ENCODE measurements at regions not wholly inside any gene's neighbourhood (a gene's known extent, or its start where the extent isn't known, plus 50 kb on each side); places are given as distances from the start of the nearest gene placed in this dataset.

- Histone ChIP-seq H3K79me1 (replicated peaks; ENCODE audit: low read length, poor library complexity, severe bottlenecking) (no peaks in the 10 kb centered on the region), H3K14ac (ENCODE audit: low read length in 2 of 2) (no peak overlapping the region), H2BK15ac (ENCODE audit: low read depth, poor library complexity, severe bottlenecking) (no peak overlapping the region), H3K4me1 (ENCODE audit: control insufficient read depth, insufficient read depth, low read depth, low read length) (no peaks in the 10 kb centered on the region), H2BK12ac (ENCODE audit: low read length in 2 of 2) (no peak overlapping the region), H3K27me3 (ENCODE audit: control insufficient read depth in 1 of 2, insufficient read depth in 1 of 2, low read length in 2 of 2) (no peaks in the 10 kb centered on the region), H3K4me2 (ENCODE audit: low read length, poor library complexity, severe bottlenecking) (no peak overlapping the region), H3K23ac (ENCODE audit: low read length in 2 of 2) (no peak overlapping the region), H3K9ac (ENCODE audit: low read length) (no peak overlapping the region), H4K8ac (ENCODE audit: low read length) (no peak overlapping the region), H3K4me3 (ENCODE audit: insufficient read depth in 1 of 2, low read depth in 1 of 2, low read length in 2 of 2) (no peak overlapping the region), H2AFZ (ENCODE audit: low read depth, low read length) (no peak overlapping the region), H2BK5ac (ENCODE audit: low read depth, low read length, poor library complexity, severe bottlenecking) (no peak overlapping the region), H3K18ac (ENCODE audit: low read depth in 1 of 2, low read length in 2 of 2) (no peak overlapping the region), H3K4ac (ENCODE audit: low read depth in 1 of 2, low read length in 2 of 2) (no peak overlapping the region), H2AK5ac (ENCODE audit: low read length, severe bottlenecking) (no peak overlapping the region), H3K27ac (ENCODE audit: low read length, poor library complexity, severe bottlenecking) (no peak overlapping the region), H3K9me3 (ENCODE audit: control insufficient read depth, low read length) (peaks cover 4% of the 10 kb centered on the region), H3K36me3 (ENCODE audit: control insufficient read depth in 1 of 2, insufficient read depth in 2 of 2, low read depth in 1 of 2, low read length in 2 of 2) (no peaks in the 10 kb centered on the region), H4K91ac (ENCODE audit: low read length) (no peak overlapping the region), H2BK120ac (ENCODE audit: low read depth, low read length) (no peak overlapping the region)
- no peak for DNase-seq
Observed at GRCh38 chr18:38940475-38940862, 1374.9 kb upstream of the CELF4 start.

GRCh38 chr18:38933910-38934510 lies 1368.4 kb upstream of the CELF4 start:
- no peak overlapping the region for H3K4me3 ChIP-seq (ENCODE audit: insufficient read depth in 1 of 2, low read depth in 1 of 2, low read length in 2 of 2)
- H3K23ac ChIP-seq (ENCODE audit: low read length in 2 of 2): no peak overlapping the region
- no peak overlapping the region for H2BK15ac ChIP-seq (ENCODE audit: low read depth, poor library complexity, severe bottlenecking)
- H2AK5ac ChIP-seq (ENCODE audit: low read length, severe bottlenecking): no peak overlapping the region
- H3K79me1 ChIP-seq (replicated peaks; ENCODE audit: low read length, poor library complexity, severe bottlenecking): no peaks in the 10 kb centered on the region
- H4K91ac ChIP-seq (ENCODE audit: low read length): no peak overlapping the region
- DNase-seq: no peak
- no peak overlapping the region for H2AFZ ChIP-seq (ENCODE audit: low read depth, low read length)
- H3K4me1 ChIP-seq (ENCODE audit: control insufficient read depth, insufficient read depth, low read depth, low read length): no peaks in the 10 kb centered on the region
- no peak overlapping the region for H2BK120ac ChIP-seq (ENCODE audit: low read depth, low read length)
- H3K9me3 ChIP-seq (ENCODE audit: control insufficient read depth, low read length): peaks cover 3% of the 10 kb centered on the region
- H3K14ac ChIP-seq (ENCODE audit: low read length in 2 of 2): no peak overlapping the region
- H3K27ac ChIP-seq (ENCODE audit: low read length, poor library complexity, severe bottlenecking): no peak overlapping the region
- H3K9ac ChIP-seq (ENCODE audit: low read length): no peak overlapping the region
- no peaks in the 10 kb centered on the region for H3K27me3 ChIP-seq (ENCODE audit: control insufficient read depth in 1 of 2, insufficient read depth in 1 of 2, low read length in 2 of 2)
- no peak overlapping the region for H3K4me2 ChIP-seq (ENCODE audit: low read length, poor library complexity, severe bottlenecking)
- no peak overlapping the region for H4K8ac ChIP-seq (ENCODE audit: low read length)
- no peaks in the 10 kb centered on the region for H3K36me3 ChIP-seq (ENCODE audit: control insufficient read depth in 1 of 2, insufficient read depth in 2 of 2, low read depth in 1 of 2, low read length in 2 of 2)
- H3K18ac ChIP-seq (ENCODE audit: low read depth in 1 of 2, low read length in 2 of 2): no peak overlapping the region
- no peak overlapping the region for H3K4ac ChIP-seq (ENCODE audit: low read depth in 1 of 2, low read length in 2 of 2)
- no peak overlapping the region for H2BK12ac ChIP-seq (ENCODE audit: low read length in 2 of 2)
- H2BK5ac ChIP-seq (ENCODE audit: low read depth, low read length, poor library complexity, severe bottlenecking): no peak overlapping the region

- no peak overlapping the region for H3K4me3 ChIP-seq (ENCODE audit: insufficient read depth in 1 of 2, low read depth in 1 of 2, low read length in 2 of 2)
- no peak overlapping the region for H2AK5ac ChIP-seq (ENCODE audit: low read length, severe bottlenecking)
- no peak overlapping the region for H4K8ac ChIP-seq (ENCODE audit: low read length)
- no peak overlapping the region for H3K9ac ChIP-seq (ENCODE audit: low read length)
- no peak for DNase-seq
- no peak overlapping the region for H2AFZ ChIP-seq (ENCODE audit: low read depth, low read length)
- H2BK5ac ChIP-seq (ENCODE audit: low read depth, low read length, poor library complexity, severe bottlenecking): no peak overlapping the region
- H2BK120ac ChIP-seq (ENCODE audit: low read depth, low read length): no peak overlapping the region
- H3K18ac ChIP-seq (ENCODE audit: low read depth in 1 of 2, low read length in 2 of 2): no peak overlapping the region
- H3K4me2 ChIP-seq (ENCODE audit: low read length, poor library complexity, severe bottlenecking): no peak overlapping the region
- 82% methylated on average over 2 of the region's 3 CpGs for WGBS
- H3K9me3 ChIP-seq (ENCODE audit: control insufficient read depth, low read length): peaks cover 3% of the 10 kb centered on the region
- no peak overlapping the region for H2BK15ac ChIP-seq (ENCODE audit: low read depth, poor library complexity, severe bottlenecking)
- no peaks in the 10 kb centered on the region for H3K79me1 ChIP-seq (replicated peaks; ENCODE audit: low read length, poor library complexity, severe bottlenecking)
- H2BK12ac ChIP-seq (ENCODE audit: low read length in 2 of 2): no peak overlapping the region
- no peak overlapping the region for H3K27ac ChIP-seq (ENCODE audit: low read length, poor library complexity, severe bottlenecking)
- H3K23ac ChIP-seq (ENCODE audit: low read length in 2 of 2): no peak overlapping the region
- H3K27me3 ChIP-seq (ENCODE audit: control insufficient read depth in 1 of 2, insufficient read depth in 1 of 2, low read length in 2 of 2): no peaks in the 10 kb centered on the region
- H3K36me3 ChIP-seq (ENCODE audit: control insufficient read depth in 1 of 2, insufficient read depth in 2 of 2, low read depth in 1 of 2, low read length in 2 of 2): no peaks in the 10 kb centered on the region
- H3K4ac ChIP-seq (ENCODE audit: low read depth in 1 of 2, low read length in 2 of 2): no peak overlapping the region
- no peaks in the 10 kb centered on the region for H3K4me1 ChIP-seq (ENCODE audit: control insufficient read depth, insufficient read depth, low read depth, low read length)
- H4K91ac ChIP-seq (ENCODE audit: low read length): no peak overlapping the region
- no peak overlapping the region for H3K14ac ChIP-seq (ENCODE audit: low read length in 2 of 2)
Observed at GRCh38 chr18:38933322-38933721, 1367.7 kb upstream of the CELF4 start.

DNA sequence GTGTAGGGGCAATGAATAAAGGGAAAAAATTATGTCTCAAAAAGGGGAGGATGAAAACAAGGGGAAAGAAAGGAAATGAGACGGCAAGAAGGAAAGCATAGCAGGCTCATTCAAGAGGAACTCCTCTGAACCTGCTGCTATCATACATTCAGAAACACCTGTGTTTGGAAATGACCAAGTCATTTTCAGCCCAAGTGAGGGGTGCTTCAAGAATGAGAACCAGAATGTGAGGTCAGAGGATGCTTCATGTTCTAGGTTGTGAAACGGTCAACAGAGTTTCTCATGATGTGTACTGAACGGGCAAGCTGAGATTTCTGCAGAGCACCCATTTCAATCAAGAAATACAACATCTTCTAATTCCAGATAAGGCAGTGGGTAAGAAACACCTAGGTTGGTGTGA lies 1367.2 kb upstream of the CELF4 start:
- H3K18ac ChIP-seq (ENCODE audit: low read depth in 1 of 2, low read length in 2 of 2): no peak overlapping the region
- H3K23ac ChIP-seq (ENCODE audit: low read length in 2 of 2): no peak overlapping the region
- no peak overlapping the region for H2AFZ ChIP-seq (ENCODE audit: low read depth, low read length)
- no peaks in the 10 kb centered on the region for H3K4me1 ChIP-seq (ENCODE audit: control insufficient read depth, insufficient read depth, low read depth, low read length)
- H3K9me3 ChIP-seq (ENCODE audit: control insufficient read depth, low read length): peaks cover 3% of the 10 kb centered on the region
- no peak overlapping the region for H3K9ac ChIP-seq (ENCODE audit: low read length)
- H2BK120ac ChIP-seq (ENCODE audit: low read depth, low read length): no peak overlapping the region
- no peaks in the 10 kb centered on the region for H3K27me3 ChIP-seq (ENCODE audit: control insufficient read depth in 1 of 2, insufficient read depth in 1 of 2, low read length in 2 of 2)
- no peak overlapping the region for H3K27ac ChIP-seq (ENCODE audit: low read length, poor library complexity, severe bottlenecking)
- H4K8ac ChIP-seq (ENCODE audit: low read length): no peak overlapping the region
- H4K91ac ChIP-seq (ENCODE audit: low read length): no peak overlapping the region
- no peak overlapping the region for H3K14ac ChIP-seq (ENCODE audit: low read length in 2 of 2)
- H2BK12ac ChIP-seq (ENCODE audit: low read length in 2 of 2): no peak overlapping the region
- no peaks in the 10 kb centered on the region for H3K36me3 ChIP-seq (ENCODE audit: control insufficient read depth in 1 of 2, insufficient read depth in 2 of 2, low read depth in 1 of 2, low read length in 2 of 2)
- no peak overlapping the region for H2BK5ac ChIP-seq (ENCODE audit: low read depth, low read length, poor library complexity, severe bottlenecking)
- no peak overlapping the region for H2BK15ac ChIP-seq (ENCODE audit: low read depth, poor library complexity, severe bottlenecking)
- no peaks in the 10 kb centered on the region for H3K79me1 ChIP-seq (replicated peaks; ENCODE audit: low read length, poor library complexity, severe bottlenecking)
- no peak overlapping the region for H3K4ac ChIP-seq (ENCODE audit: low read depth in 1 of 2, low read length in 2 of 2)
- no peak for DNase-seq
- WGBS: 100% methylated on average over 1 of the region's 3 CpGs
- no peak overlapping the region for H3K4me2 ChIP-seq (ENCODE audit: low read length, poor library complexity, severe bottlenecking)
- H2AK5ac ChIP-seq (ENCODE audit: low read length, severe bottlenecking): no peak overlapping the region
- no peak overlapping the region for H3K4me3 ChIP-seq (ENCODE audit: insufficient read depth in 1 of 2, low read depth in 1 of 2, low read length in 2 of 2)
